Panc1 (cell line): ENCODE measurements at regions not wholly inside any gene's neighbourhood (a gene's known extent, or its start where the extent isn't known, plus 50 kb on each side); places are given as distances from the start of the nearest gene placed in this dataset.
"Not testable (repeated sequence)": the region's sequence is repeated elsewhere in the genome, so short reads cannot be mapped to it uniquely, and the experiment has no call there.

Experiments used
- ATAC-seq: fragments of 200-7000 bp; cut with Tn5 transposase; 2 replicates; pipeline ENCODE4 v1.9.1; 2020; ENCODE audit warnings: mild to moderate bottlenecking, moderate library complexity
- BruUV-seq: library from RNA; stranded (reverse); fragments of 400-500 nt; replicated peaks from 2 replicates; lab custom pipeline; 2021; lab: Mats Ljungman, UMichigan
- CTCF ChIA-PET: fragments of 300-600 bp; sonication (Branson Sonifier 250); formaldehyde crosslinking; loops from one replicate; lab custom pipeline; 2022; ENCODE audit warnings: antibody characterized with exemption; lab: Charles Lee
- POLR2A ChIA-PET: fragments of 300-600 bp; sonication (Branson Sonifier 250); formaldehyde crosslinking; loops from one replicate; lab custom pipeline; 2022; ENCODE audit warnings: antibody characterized with exemption; lab: Charles Lee
- DNase-seq: peaks from one replicate; pipeline ENCODE4 v3.0.0-alpha.2; 2010; ENCODE audit warnings: low read depth, low spot score
- H3K27ac ChIP-seq: 2 replicates; pipeline ENCODE4 v1.5.1; 2011; ENCODE audit warnings: mild to moderate bottlenecking, low read length, inconsistent platforms
- H3K27me3 ChIP-seq: fragments of 200-500 bp; sonication (Bioruptor generic); 2 replicates; pipeline ENCODE4 v1.6.0; 2014; ENCODE audit warnings: low read length, inconsistent platforms; ENCODE audit not compliant: control insufficient read depth, insufficient read depth
- H3K36me3 ChIP-seq: fragments of 200-500 bp; sonication (Bioruptor generic); 2 replicates; pipeline ENCODE4 v1.5.1; 2014; ENCODE audit warnings: inconsistent platforms, mild to moderate bottlenecking, low read length, moderate library complexity; ENCODE audit not compliant: control insufficient read depth, insufficient read depth
- H3K4me1 ChIP-seq: 2 replicates; pipeline ENCODE4 v1.5.1; 2011; ENCODE audit warnings: inconsistent platforms, mild to moderate bottlenecking, low read length, moderate library complexity; ENCODE audit not compliant: control insufficient read depth, insufficient read depth
- H3K4me3 ChIP-seq, 2 experiments: 2 replicates each; pipeline ENCODE4 v1.5.1; 2011 to 2012; ENCODE audit warnings: low read depth in 2 of 2, low read length in 2 of 2, mild to moderate bottlenecking in 2 of 2, inconsistent platforms in 1 of 2, moderate library complexity in 1 of 2
- H3K9me3 ChIP-seq: fragments of 200-500 bp; sonication (Bioruptor generic); 2 replicates; pipeline ENCODE4 v1.5.1; 2014; ENCODE audit warnings: low read depth, mild to moderate bottlenecking, inconsistent platforms, low read length, moderate library complexity; ENCODE audit not compliant: control insufficient read depth, insufficient read depth
- CTCF ChIP-seq: fragments of 450-650 bp; IDR thresholded peaks from 2 replicates; pipeline ENCODE4 v1.5.1; 2017; ENCODE audit warnings: mild to moderate bottlenecking
- POLR2AphosphoS5 ChIP-seq: IDR thresholded peaks from 2 replicates; pipeline ENCODE4 v1.6.1; 2012; ENCODE audit warnings: mild to moderate bottlenecking, low read depth, low read length, moderate library complexity
- REST ChIP-seq, 2 experiments: IDR thresholded peaks; 2 replicates each; pipeline ENCODE4 v1.6.1; 2011 to 2012; ENCODE audit warnings: low read depth in 2 of 2, control low read depth in 1 of 2, low read length in 1 of 2, mild to moderate bottlenecking in 1 of 2, moderate library complexity in 1 of 2; ENCODE audit not compliant: insufficient read depth in 1 of 2
- SIN3A ChIP-seq: IDR thresholded peaks from 2 replicates; pipeline ENCODE4 v1.6.1; 2012; ENCODE audit warnings: low read depth, mild to moderate bottlenecking, low read length, moderate library complexity, borderline replicate concordance; ENCODE audit not compliant: insufficient read depth
- TCF7L2 ChIP-seq: IDR thresholded peaks from 2 replicates; pipeline ENCODE4 v1.6.1; 2011; ENCODE audit warnings: mild to moderate bottlenecking, low read depth, low read length, inconsistent platforms
- in situ Hi-C: cut with HindIII; loops from 2 replicates; pipeline ENCODE4 v1.10.0; 2016; ENCODE audit warnings: low sequenced_read_pairs, low pct_unique_long_range_greater_than_20kb
- intact Hi-C: fragments of 100-400 bp; cut with micrococcal nuclease; formaldehyde crosslinking; loops from one replicate; pipeline ENCODE4 v1.10.0; 2022; ENCODE audit not compliant: unreplicated experiment

- no peak for ATAC-seq
- Histone ChIP-seq H3K9me3 (no peaks in the 10 kb centered on the region), H3K4me3 (no peak overlapping the region), H3K27ac (no peak overlapping the region), H3K4me1 (no peaks in the 10 kb centered on the region), H3K36me3 (no peaks in the 10 kb centered on the region), H3K27me3 (no peaks in the 10 kb centered on the region)
- DNase-seq: no peak
- in situ Hi-C loops: no loop called here
- BruUV-seq: no TSS peak
- CTCF ChIA-PET: no interaction called here
- POLR2A ChIA-PET: no interaction called here
- TF ChIP-seq POLR2AphosphoS5 (no peak), CTCF (no peak), REST (IDR thresholded peaks at IDR 0.05; ENCODE audit: insufficient read depth in 1 of 2, low read depth in 2 of 2, low read length in 1 of 2) (no peak), TCF7L2 (no peak), SIN3A (no peak)
- intact Hi-C loops: no loop called here
Observed at GRCh38 chr14:105857826-105858675, 331.7 kb downstream of the TMEM121 start.

GRCh38 chr14:105858676-105859025 is 332.3 kb downstream of the TMEM121 start:
- no peaks in the 10 kb centered on the region for H3K4me1 ChIP-seq
- POLR2A ChIA-PET: no interaction called here
- DNase-seq (no peak), ATAC-seq (no peak)
- CTCF ChIA-PET: interaction anchor here (0.5 kb wide), 1 partner anchor 147 kb away, joined by 7 read pairs; no protein-coding TSS in a partner anchor
- TF ChIP-seq CTCF (no peak), TCF7L2 (no peak)
- H3K4me3 ChIP-seq: no peak overlapping the region
- intact Hi-C loops: no loop called here
- no peak overlapping the region for H3K27ac ChIP-seq
- in situ Hi-C loops: no loop called here
- no TSS peak for BruUV-seq
- no peaks in the 10 kb centered on the region for H3K27me3 ChIP-seq
- H3K36me3 ChIP-seq: no peaks in the 10 kb centered on the region
- no peaks in the 10 kb centered on the region for H3K9me3 ChIP-seq

GRCh38 chr14:105859073-105859716 is 332.8 kb downstream of the TMEM121 start:
- intact Hi-C loops, H3K4me3 ChIP-seq, H3K4me1 ChIP-seq, ATAC-seq, H3K9me3 ChIP-seq, POLR2A ChIA-PET, H3K36me3 ChIP-seq, BruUV-seq, H3K27me3 ChIP-seq, in situ Hi-C loops, H3K27ac ChIP-seq, DNase-seq: not testable (repeated sequence)
- CTCF ChIA-PET: interaction anchor here (0.5 kb wide), 1 partner anchor 148 kb away, joined by 7 read pairs; no protein-coding TSS in a partner anchor
